Hepatic stellate cell (primary cell): ENCODE measurements at regions not wholly inside any gene's neighbourhood (a gene's known extent, or its start where the extent isn't known, plus 50 kb on each side); places are given as distances from the start of the nearest gene placed in this dataset.
"Not testable (repeated sequence)": the region's sequence is repeated elsewhere in the genome, so short reads cannot be mapped to it uniquely, and the experiment has no call there.

Source experiments
- DNase-seq: peaks from one replicate; pipeline ENCODE4 v3.0.0; 2011; ENCODE audit warnings: low spot score

- DNase-seq: no peak
Measured at GRCh38 chr17:6893382-6894205, 62.1 kb upstream of the TEKT1 start.

GRCh38 chr17:6894206-6894528 is 62.6 kb upstream of the TEKT1 start:
- DNase-seq: no peak

GRCh38 chr17:6901086-6901485 is 69.6 kb upstream of the TEKT1 start:
- DNase-seq: no peak

DNA sequence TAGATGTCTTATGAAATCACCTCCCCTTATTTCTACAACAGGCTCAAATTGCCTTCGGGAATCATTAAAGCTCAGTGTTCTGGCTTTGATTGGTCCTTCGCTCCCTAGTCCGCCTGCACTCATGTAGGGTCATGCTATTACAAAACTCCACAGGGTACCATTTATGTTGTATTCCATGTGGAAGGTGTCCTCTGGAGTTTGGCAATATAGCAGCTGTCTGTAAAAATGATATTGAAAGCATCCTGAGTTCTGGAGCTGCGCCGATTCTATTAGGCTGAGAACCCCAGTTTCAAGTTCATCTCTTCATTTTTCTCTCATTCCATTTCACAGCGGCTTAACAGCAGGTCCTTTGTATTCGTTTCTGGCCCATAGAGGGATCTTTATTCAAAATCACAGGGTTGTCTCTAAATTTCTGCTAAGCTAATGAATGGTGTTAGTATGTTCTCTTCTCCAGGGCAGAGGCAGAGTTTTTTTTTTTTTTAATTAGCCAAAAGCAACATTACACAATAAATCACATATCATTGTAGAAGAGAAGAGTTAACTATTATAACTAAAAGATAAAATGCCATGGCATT is 71.9 kb upstream of the TEKT1 start:
- DNase-seq: no peak

- DNase-seq: no peak
Measured at GRCh38 chr17:6908807-6909206, 77.3 kb upstream of the TEKT1 start.

DNA sequence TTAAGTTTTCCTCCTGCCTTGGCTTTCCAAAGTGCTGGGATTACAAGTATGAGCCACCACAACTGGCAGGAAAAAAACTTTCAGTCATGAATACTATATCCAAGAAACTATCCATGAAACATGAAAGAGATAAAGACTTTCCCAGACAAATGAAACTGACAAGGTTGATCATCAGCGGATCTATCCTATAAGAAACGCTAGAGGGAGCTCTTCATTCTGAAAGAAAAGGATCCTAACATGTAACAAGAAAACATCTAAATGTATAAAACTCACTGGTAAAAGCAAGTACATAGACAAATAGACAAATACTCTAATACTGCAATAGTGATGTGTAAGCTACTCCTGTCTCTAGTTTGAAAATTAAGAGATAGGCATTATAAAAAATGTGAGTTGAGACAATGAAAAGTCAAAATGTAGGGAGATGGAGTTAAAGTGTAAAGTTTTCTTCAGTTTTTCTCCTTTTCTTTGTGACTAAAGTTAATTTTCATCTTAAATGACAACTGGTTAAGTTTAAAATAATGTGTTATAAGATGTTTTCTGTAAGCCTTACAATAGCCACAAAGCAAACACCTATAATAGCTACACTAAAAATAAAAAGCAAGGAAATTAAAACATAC is 79.6 kb upstream of the TEKT1 start:
- peak; percentile 38 for DNase-seq

DNA sequence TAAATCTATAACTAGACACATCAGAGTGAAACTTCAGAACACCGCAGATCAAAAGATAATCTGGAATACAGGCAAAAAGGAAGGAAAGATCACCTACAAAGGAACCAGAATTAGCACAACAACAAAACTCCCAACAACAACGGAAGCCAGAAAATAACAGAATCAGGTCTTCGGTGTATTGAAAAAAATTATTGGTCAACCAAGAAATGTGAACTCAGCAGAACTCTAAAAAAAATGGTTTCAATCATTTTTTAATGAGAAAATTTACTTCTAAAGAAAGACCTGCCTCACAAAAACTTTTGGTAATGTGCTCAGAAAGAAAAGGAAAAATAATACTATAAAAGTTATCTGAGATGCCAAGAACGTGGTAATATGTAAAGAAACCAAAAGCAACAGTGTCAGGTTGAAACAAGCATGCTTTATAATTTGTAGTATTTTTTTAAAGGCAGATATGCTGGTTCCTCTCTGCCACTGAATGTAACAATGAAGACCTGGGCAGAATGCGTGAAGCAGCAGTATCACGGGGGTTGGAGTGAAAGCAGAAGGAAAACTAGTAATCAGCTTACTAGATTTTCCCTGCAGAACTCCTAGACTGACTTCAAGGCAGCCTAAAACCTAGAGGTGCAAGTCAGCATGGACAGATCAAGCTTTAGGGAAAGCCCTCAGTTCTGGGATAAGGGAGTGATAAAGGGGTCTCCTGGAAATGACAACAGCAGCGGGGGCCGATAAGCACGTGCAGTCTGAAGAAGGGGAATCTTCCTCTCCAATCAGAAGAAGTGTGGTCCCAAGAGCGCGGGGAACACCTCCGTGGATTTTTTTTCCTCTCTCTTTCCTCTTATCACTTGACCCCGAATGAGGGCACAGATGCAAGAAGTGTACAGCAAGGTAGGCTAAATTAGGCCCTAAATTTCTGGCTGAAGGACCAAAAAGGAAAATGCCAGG is 80.9 kb upstream of the TEKT1 start:
- no peak for DNase-seq

DNA sequence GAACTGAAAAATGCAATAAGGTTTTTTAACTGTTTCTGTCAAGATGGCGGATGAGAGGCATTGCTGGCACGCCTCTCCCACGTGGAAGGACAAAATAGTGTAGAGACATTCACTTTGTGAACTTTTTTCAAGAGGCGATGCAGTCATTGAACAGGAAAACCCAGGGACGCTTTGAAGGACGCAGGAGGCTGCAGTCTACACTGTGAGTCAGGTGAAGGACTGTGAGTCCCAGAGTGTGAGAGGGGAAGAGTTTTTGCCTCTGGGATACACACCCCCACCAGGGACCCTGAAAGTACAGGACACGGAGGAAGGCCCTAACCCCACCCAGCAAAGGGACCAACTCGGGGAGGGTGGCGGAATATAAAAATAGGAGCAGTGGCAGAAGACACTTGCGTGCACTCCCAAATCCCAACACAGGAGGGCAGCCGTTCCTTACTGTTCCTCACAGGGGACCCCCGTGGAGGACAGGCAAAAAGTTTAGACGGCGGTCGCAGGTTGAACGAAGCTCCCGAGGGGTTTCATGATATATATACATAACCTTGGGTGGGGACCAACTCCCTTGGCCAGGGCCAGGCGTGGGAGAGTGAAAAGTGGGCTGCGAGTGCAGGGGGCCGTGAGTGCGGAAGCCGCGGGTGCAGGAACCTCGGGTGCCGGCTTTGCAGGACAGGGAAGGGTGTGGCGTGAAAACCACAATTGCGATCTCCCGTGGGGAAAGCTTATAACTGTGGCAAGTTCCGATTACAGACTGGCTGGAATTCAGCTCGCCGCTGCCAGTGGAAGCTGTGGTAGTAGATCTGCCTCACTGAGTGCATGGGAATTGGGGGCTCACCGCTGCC is 82.0 kb upstream of the ALOX12 start:
- DNase-seq: peak; percentile 61

- no peak for DNase-seq
Measured at GRCh38 chr17:6914711-6915110, 81.1 kb upstream of the ALOX12 start.

DNA sequence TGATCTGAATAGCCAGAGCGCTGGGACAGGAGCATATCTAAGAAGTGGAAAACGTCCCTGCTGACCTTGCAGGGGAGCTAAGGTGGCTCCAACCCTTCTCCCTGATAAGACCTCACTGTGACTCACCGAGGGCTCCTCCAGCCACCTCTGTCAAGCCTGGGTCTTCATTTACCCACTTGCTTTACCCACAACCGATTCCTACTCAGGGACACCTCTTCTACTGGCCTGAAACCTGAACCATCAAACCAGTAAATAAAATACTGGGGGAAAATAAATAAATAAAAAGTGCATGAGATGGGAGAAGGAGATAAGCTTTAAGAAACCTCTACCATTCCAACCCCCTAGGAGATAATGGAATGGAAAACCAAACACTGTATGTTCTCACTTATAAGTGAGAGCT is 80.2 kb upstream of the ALOX12 start:
- no peak for DNase-seq

GRCh38 chr17:6919158-6919557 is 76.7 kb upstream of the ALOX12 start:
- no peak for DNase-seq

- DNase-seq: no peak
Measured at GRCh38 chr17:6923385-6923784, 72.5 kb upstream of the ALOX12 start.

GRCh38 chr17:6924208-6924607 is 71.6 kb upstream of the ALOX12 start:
- no peak for DNase-seq

- no peak for DNase-seq
Measured at GRCh38 chr17:6926667-6927066, 69.2 kb upstream of the ALOX12 start.

GRCh38 chr17:6927290-6928126 is 68.3 kb upstream of the ALOX12 start:
- DNase-seq: no peak

- DNase-seq: no peak
Measured at GRCh38 chr17:6928193-6928592, 67.7 kb upstream of the ALOX12 start.

GRCh38 chr17:6930749-6931148 is 65.1 kb upstream of the ALOX12 start:
- no peak for DNase-seq

- not testable (repeated sequence) for DNase-seq
Measured at GRCh38 chr17:6934544-6934943, 61.3 kb upstream of the ALOX12 start.

DNA sequence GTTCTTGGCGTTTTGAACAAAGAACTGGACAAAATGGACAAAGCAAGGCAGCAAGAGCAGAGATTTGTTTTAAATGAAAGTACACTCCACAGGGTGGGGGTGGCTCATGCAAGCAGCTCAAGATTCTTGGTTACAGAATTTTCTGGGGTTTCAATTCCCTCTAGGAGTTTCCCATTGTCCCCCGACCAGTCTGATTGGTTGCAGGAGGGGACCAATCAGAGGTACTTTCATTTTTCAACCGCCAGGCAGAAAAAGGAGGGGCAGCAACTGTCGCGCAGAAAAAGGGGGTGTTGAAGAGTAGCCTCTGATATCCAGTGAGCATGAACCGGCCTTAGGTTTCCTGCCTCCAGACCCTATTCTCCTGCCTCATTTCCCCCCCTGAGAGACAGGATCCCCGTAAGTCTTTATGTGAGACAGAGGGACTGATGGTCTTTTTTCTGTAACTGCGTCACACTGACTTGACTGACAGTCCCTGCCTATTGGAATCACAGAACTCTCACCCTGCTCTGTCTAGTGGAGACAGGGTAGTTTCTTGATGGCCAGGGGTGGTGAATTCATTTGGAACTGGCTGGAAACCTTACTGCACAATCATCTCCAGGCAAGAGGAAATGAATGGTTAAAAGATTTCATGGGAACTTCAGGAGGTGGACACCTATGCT is 59.4 kb upstream of the ALOX12 start:
- peak; percentile 62 for DNase-seq

GRCh38 chr17:6938637-6939036 is 57.2 kb upstream of the ALOX12 start:
- no peak for DNase-seq
